PC-3 (cell line): ENCODE measurements at regions not wholly inside any gene's neighbourhood (a gene's known extent, or its start where the extent isn't known, plus 50 kb on each side); places are given as distances from the start of the nearest gene placed in this dataset.

Source experiments
- EZH2 ChIP-seq: fragments of 300-600 bp; sonication (generic); IDR thresholded peaks from one replicate; pipeline ENCODE4 v1.6.1; 2017; ENCODE audit warnings: antibody characterized with exemption, mild to moderate bottlenecking, low read length; ENCODE audit not compliant: unreplicated experiment
- EZH2phosphoT487 ChIP-seq: fragments of 300-600 bp; sonication (generic); IDR thresholded peaks from 2 replicates; pipeline ENCODE4 v1.6.1; 2018; ENCODE audit warnings: mild to moderate bottlenecking, antibody characterized with exemption, low read length, borderline replicate concordance
- TF ChIP-seq, protein P1 (sequence below): fragments of 300-600 bp; sonication (generic); conservative IDR thresholded peaks from 2 replicates; pipeline ENCODE4 v1.5.1; 2017; ENCODE audit warnings: antibody characterized with exemption, low read depth, mild to moderate bottlenecking, low read length

DNA sequence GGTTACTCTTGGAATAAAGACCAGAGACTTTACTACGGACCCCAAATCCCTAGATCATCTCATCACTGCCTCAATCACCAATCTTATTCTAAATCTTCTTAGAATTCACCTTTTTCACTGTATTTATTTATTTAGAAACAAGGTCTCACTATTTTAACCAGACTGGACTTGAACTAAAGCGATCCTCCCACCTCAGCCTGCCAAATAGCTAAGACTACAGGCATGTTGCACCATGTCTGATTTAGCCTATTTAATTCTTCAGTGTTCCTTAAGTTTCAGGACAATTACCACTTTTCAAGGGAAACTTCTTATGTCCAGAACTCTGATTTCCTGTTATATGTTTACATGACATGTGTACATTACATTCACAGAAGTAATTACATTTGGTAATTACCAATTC lies 238.0 kb upstream of the COL8A1 start:
- TF ChIP-seq, protein P1, sequence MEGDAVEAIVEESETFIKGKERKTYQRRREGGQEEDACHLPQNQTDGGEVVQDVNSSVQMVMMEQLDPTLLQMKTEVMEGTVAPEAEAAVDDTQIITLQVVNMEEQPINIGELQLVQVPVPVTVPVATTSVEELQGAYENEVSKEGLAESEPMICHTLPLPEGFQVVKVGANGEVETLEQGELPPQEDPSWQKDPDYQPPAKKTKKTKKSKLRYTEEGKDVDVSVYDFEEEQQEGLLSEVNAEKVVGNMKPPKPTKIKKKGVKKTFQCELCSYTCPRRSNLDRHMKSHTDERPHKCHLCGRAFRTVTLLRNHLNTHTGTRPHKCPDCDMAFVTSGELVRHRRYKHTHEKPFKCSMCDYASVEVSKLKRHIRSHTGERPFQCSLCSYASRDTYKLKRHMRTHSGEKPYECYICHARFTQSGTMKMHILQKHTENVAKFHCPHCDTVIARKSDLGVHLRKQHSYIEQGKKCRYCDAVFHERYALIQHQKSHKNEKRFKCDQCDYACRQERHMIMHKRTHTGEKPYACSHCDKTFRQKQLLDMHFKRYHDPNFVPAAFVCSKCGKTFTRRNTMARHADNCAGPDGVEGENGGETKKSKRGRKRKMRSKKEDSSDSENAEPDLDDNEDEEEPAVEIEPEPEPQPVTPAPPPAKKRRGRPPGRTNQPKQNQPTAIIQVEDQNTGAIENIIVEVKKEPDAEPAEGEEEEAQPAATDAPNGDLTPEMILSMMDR, result no peak
- TF ChIP-seq EZH2phosphoT487, result no peak
- no peak for TF ChIP-seq EZH2
